Liver (tissue), 8 donors: ENCODE measurements at regions not wholly inside any gene's neighbourhood (a gene's known extent, or its start where the extent isn't known, plus 50 kb on each side); places are given as distances from the start of the nearest gene placed in this dataset.

ENCODE experiments used
- DNase-seq: peaks from one replicate; pipeline ENCODE4 v3.0.0-alpha.2; 2017; ENCODE audit warnings: low spot score
- H3K27ac ChIP-seq, 2 donors: one replicate each; pipeline ENCODE4 v1.7.0; 2013; ENCODE audit warnings: inconsistent platforms in 2 of 2, low read length in 2 of 2, control low read depth in 1 of 2, low read depth in 1 of 2, mild to moderate bottlenecking in 1 of 2
- H3K27me3 ChIP-seq, 4 donors: one replicate each; pipeline versions ENCODE4 v1.6.1 to v1.7.0; 2013; ENCODE audit warnings: low read length in 3 of 4, inconsistent platforms in 1 of 4, mild to moderate bottlenecking in 1 of 4, moderate library complexity in 1 of 4; ENCODE audit not compliant: control insufficient read depth in 4 of 4, insufficient read depth in 4 of 4
- H3K36me3 ChIP-seq, 4 donors: one replicate each; pipeline versions ENCODE4 v1.6.1 to v1.7.0; 2013; ENCODE audit warnings: low read length in 3 of 4, mild to moderate bottlenecking in 3 of 4, low read depth in 1 of 4, moderate library complexity in 1 of 4; ENCODE audit not compliant: control insufficient read depth in 4 of 4, insufficient read depth in 3 of 4
- H3K4me1 ChIP-seq, 4 donors: one replicate each; pipeline versions ENCODE4 v1.6.1 to v1.7.0; 2013; ENCODE audit warnings: low read length in 3 of 4, mild to moderate bottlenecking in 3 of 4, moderate library complexity in 1 of 4; ENCODE audit not compliant: control insufficient read depth in 4 of 4, insufficient read depth in 4 of 4
- H3K4me3 ChIP-seq, 3 donors: one replicate each; pipeline versions ENCODE4 v1.6.1 to v1.7.0; 2013; ENCODE audit warnings: low read length in 3 of 3, control low read depth in 1 of 3, low read depth in 1 of 3, mild to moderate bottlenecking in 1 of 3
- H3K9ac ChIP-seq, 2 donors: one replicate each; pipeline ENCODE4 v1.7.0; 2013; ENCODE audit warnings: low read length in 2 of 2, mild to moderate bottlenecking in 2 of 2, moderate library complexity in 2 of 2, control low read depth in 1 of 2, low read depth in 1 of 2
- H3K9me3 ChIP-seq, 4 donors: one replicate each; pipeline versions ENCODE4 v1.6.1 to v1.7.0; 2013; ENCODE audit warnings: low read length in 3 of 4; ENCODE audit not compliant: control insufficient read depth in 4 of 4
- ATF3 ChIP-seq: IDR thresholded peaks from 2 replicates; pipeline ENCODE4 v1.6.1; 2016; ENCODE audit warnings: antibody characterized with exemption
- CTCF ChIP-seq: fragments of 150-350 bp; IDR thresholded peaks from 2 replicates; pipeline ENCODE4 v1.5.1; 2017; ENCODE audit warnings: improper control_type of control experiment, low read depth, low read length; ENCODE audit not compliant: missing input control
- EGR1 ChIP-seq, 2 donors: IDR thresholded peaks; 2 replicates each; pipeline ENCODE4 v1.6.1; 2016 to 2018; ENCODE audit warnings: antibody characterized with exemption in 2 of 2, low read depth in 2 of 2
- FOXA1 ChIP-seq: IDR thresholded peaks from 2 replicates; pipeline ENCODE4 v1.6.1; 2016; ENCODE audit warnings: antibody characterized with exemption
- FOXA2 ChIP-seq: IDR thresholded peaks from 2 replicates; pipeline ENCODE4 v1.6.1; 2016; ENCODE audit warnings: antibody characterized with exemption
- GABPA ChIP-seq, 2 donors: IDR thresholded peaks in 1 of 2; conservative IDR thresholded peaks in 1 of 2; 2 replicates each; pipeline ENCODE4 v1.6.1; 2016; ENCODE audit warnings: antibody characterized with exemption in 2 of 2, mild to moderate bottlenecking in 1 of 2, moderate library complexity in 1 of 2
- HNF4A ChIP-seq, 2 donors: conservative IDR thresholded peaks; 2 replicates each; pipeline ENCODE4 v1.6.1; 2016; ENCODE audit warnings: antibody characterized with exemption in 2 of 2, mild to moderate bottlenecking in 2 of 2
- HNF4G ChIP-seq: IDR thresholded peaks from 2 replicates; pipeline ENCODE4 v1.6.1; 2016; ENCODE audit warnings: antibody characterized with exemption
- JUND ChIP-seq, 2 donors: IDR thresholded peaks; 2 replicates each; pipeline ENCODE4 v1.6.1; 2016; ENCODE audit warnings: antibody characterized with exemption in 2 of 2
- MAX ChIP-seq: IDR thresholded peaks from 2 replicates; pipeline ENCODE4 v1.6.1; 2016; ENCODE audit warnings: antibody characterized with exemption
- NR2F2 ChIP-seq: IDR thresholded peaks from 2 replicates; pipeline ENCODE4 v1.6.1; 2016; ENCODE audit warnings: antibody characterized with exemption
- RAD21 ChIP-seq, 2 donors: IDR thresholded peaks; 2 replicates each; pipeline ENCODE4 v1.6.1; 2016; ENCODE audit warnings: antibody characterized with exemption in 2 of 2, mild to moderate bottlenecking in 2 of 2
- REST ChIP-seq: IDR thresholded peaks from 2 replicates; pipeline ENCODE4 v1.6.1; 2016; ENCODE audit warnings: antibody characterized with exemption, mild to moderate bottlenecking
- RXRA ChIP-seq, 2 donors: IDR thresholded peaks; 2 replicates each; pipeline ENCODE4 v1.6.1; 2017 to 2018; ENCODE audit warnings: antibody characterized with exemption in 2 of 2, mild to moderate bottlenecking in 1 of 2
- SP1 ChIP-seq: IDR thresholded peaks from 2 replicates; pipeline ENCODE4 v1.6.1; 2018; ENCODE audit warnings: antibody characterized with exemption, mild to moderate bottlenecking
- TAF1 ChIP-seq: conservative IDR thresholded peaks from 2 replicates; pipeline ENCODE4 v1.6.1; 2016; ENCODE audit warnings: antibody characterized with exemption, mild to moderate bottlenecking
- YY1 ChIP-seq: IDR thresholded peaks from 2 replicates; pipeline ENCODE4 v1.6.1; 2016; ENCODE audit warnings: antibody characterized with exemption, mild to moderate bottlenecking
- ZBTB33 ChIP-seq: IDR thresholded peaks from 2 replicates; pipeline ENCODE4 v1.6.1; 2016; ENCODE audit warnings: antibody characterized with exemption
- WGBS: extraction: QIAGEN DNeasy Blood & Tissue Kit; methylation state at CpG from one replicate; pipeline ENCODE4 v1.1.7; 2013; 5-methylcytosine and 5-hydroxymethylcytosine counted together
- donor health status: healthy.
- donor health status: healthy.
- donor health status: healthy.
- donor health status: healthy.
- donor health status: healthy.

GRCh38 chr13:97753942-97754670 is 199.4 kb upstream of the IPO5 start:
- no peaks in the 10 kb centered on the region for H3K4me1 ChIP-seq
- H3K9ac ChIP-seq: no peak overlapping the region
- WGBS: 77% methylated on average over 5 of the region's 5 CpGs

More at GRCh38 chr13:97753942-97754670, 199.4 kb upstream of the IPO5 start:
- Histone ChIP-seq H3K27ac (no peak overlapping the region), H3K36me3 (no peaks in the 10 kb centered on the region), H3K27me3 (no peaks in the 10 kb centered on the region), H3K9me3 (no peaks in the 10 kb centered on the region), H3K4me3 (no peak overlapping the region)
- DNase-seq: no peak
- TF ChIP-seq TAF1 (no peak), EGR1 (IDR thresholded peaks at IDR 0.05; ENCODE audit: low read depth in 2 of 2) (no peak), FOXA1 (no peak), SP1 (no peak), RAD21 (IDR thresholded peaks at IDR 0.05) (no peak), CTCF (no peak), FOXA2 (no peak), REST (no peak), RXRA (IDR thresholded peaks at IDR 0.05) (no peak), ATF3 (no peak), MAX (no peak), HNF4A (conservative IDR thresholded peaks at IDR 0.05) (no peak), ZBTB33 (no peak), JUND (IDR thresholded peaks at IDR 0.05) (no peak), HNF4G (no peak), YY1 (no peak), GABPA (IDR thresholded peaks at IDR 0.05 in 1 of 2, conservative IDR thresholded peaks at IDR 0.05 in 1 of 2) (no peak), NR2F2 (no peak)
